SW480 (cell line): ENCODE measurements at regions not wholly inside any gene's neighbourhood (a gene's known extent, or its start where the extent isn't known, plus 50 kb on each side); places are given as distances from the start of the nearest gene placed in this dataset.

Experiments
- DNase-seq: peaks from one replicate; pipeline ENCODE4 v3.0.0-alpha.2; 2016; ENCODE audit warnings: low spot score

- no peak for DNase-seq
These were observed 432.6 kb downstream of the HAPSTR1 start for GRCh38 chr16:9523994-9524393.

- no peak for DNase-seq
These were observed 433.6 kb downstream of the HAPSTR1 start for GRCh38 chr16:9525037-9525436.

GRCh38 chr16:9526791-9527190, 435.3 kb downstream of the HAPSTR1 start:
- no peak for DNase-seq

- no peak for DNase-seq
These were observed 436.5 kb downstream of the HAPSTR1 start for GRCh38 chr16:9527976-9528375.

- DNase-seq: no peak
These were observed 437.2 kb downstream of the HAPSTR1 start for GRCh38 chr16:9528511-9529079.

GRCh38 chr16:9533042-9533441, 441.6 kb downstream of the HAPSTR1 start:
- DNase-seq: no peak

- no peak for DNase-seq
These were observed 443.3 kb downstream of the HAPSTR1 start for GRCh38 chr16:9534759-9535158.

- DNase-seq: no peak
These were observed 445.5 kb downstream of the HAPSTR1 start for GRCh38 chr16:9536905-9537304.

GRCh38 chr16:9539346-9539745, 447.9 kb downstream of the HAPSTR1 start:
- DNase-seq: no peak

- DNase-seq: no peak
These were observed 450.3 kb downstream of the HAPSTR1 start for GRCh38 chr16:9541723-9542122.

GRCh38 chr16:9542165-9542755, 450.8 kb downstream of the HAPSTR1 start:
- no peak for DNase-seq

GRCh38 chr16:9545522-9546437, 454.3 kb downstream of the HAPSTR1 start:
- no peak for DNase-seq

- no peak for DNase-seq
These were observed 455.0 kb downstream of the HAPSTR1 start for GRCh38 chr16:9546438-9546786.

GRCh38 chr16:9549487-9549886, 458.0 kb downstream of the HAPSTR1 start:
- no peak for DNase-seq

- DNase-seq: no peak
These were observed 463.6 kb downstream of the HAPSTR1 start for GRCh38 chr16:9555051-9555450.

GRCh38 chr16:9556949-9557665, 465.7 kb downstream of the HAPSTR1 start:
- DNase-seq: no peak

- no peak for DNase-seq
These were observed 466.3 kb downstream of the HAPSTR1 start for GRCh38 chr16:9557713-9558112.

GRCh38 chr16:9566099-9566498, 474.7 kb downstream of the HAPSTR1 start:
- DNase-seq: no peak

- no peak for DNase-seq
These were observed 476.2 kb downstream of the HAPSTR1 start for GRCh38 chr16:9567666-9568065.

GRCh38 chr16:9568261-9568660, 476.8 kb downstream of the HAPSTR1 start:
- DNase-seq: no peak

GRCh38 chr16:9570521-9570920, 479.1 kb downstream of the HAPSTR1 start:
- DNase-seq: no peak

- no peak for DNase-seq
These were observed 487.0 kb downstream of the HAPSTR1 start for GRCh38 chr16:9578459-9578858.

- no peak for DNase-seq
These were observed 488.6 kb downstream of the HAPSTR1 start for GRCh38 chr16:9580025-9580424.
